ENCODE measurements at regions not wholly inside any gene's neighbourhood (a gene's known extent, or its start where the extent isn't known, plus 50 kb on each side); places are given as distances from the start of the nearest gene placed in this dataset.

GRCh38 chr2:238518821-238519186, 92.1 kb downstream of the ASB1 start:
- no peak for DNase-seq (ENCODE audit: low read depth in 6 of 9, low spot score in 9 of 9)
- H3K4me1 ChIP-seq (ENCODE audit: control insufficient read depth in 2 of 2, insufficient read depth in 2 of 2, low read length in 2 of 2): no peaks in the 10 kb centered on the region
- no peak overlapping the region for H3K4me3 ChIP-seq (ENCODE audit: low read length in 2 of 2)
- peaks cover 0 to 11% of the 10 kb centered on the region in 2 donors for H3K27me3 ChIP-seq (ENCODE audit: control insufficient read depth in 2 of 2, insufficient read depth in 1 of 2, low read length in 1 of 2)
- 89% methylated on average over 7 of the region's 7 CpGs for WGBS
- H3K27ac ChIP-seq (ENCODE audit: low read depth in 1 of 2, low read length in 1 of 2): no peak overlapping the region
- no peaks in the 10 kb centered on the region for H3K36me3 ChIP-seq (ENCODE audit: control insufficient read depth in 2 of 2, insufficient read depth in 2 of 2, low read length in 1 of 2)
- H3K9me3 ChIP-seq (ENCODE audit: control insufficient read depth in 2 of 2, insufficient read depth in 1 of 2, low read length in 1 of 2): peaks cover 0 to 17% of the 10 kb centered on the region in 2 donors

GRCh38 chr2:238520359-238520886, 93.7 kb downstream of the ASB1 start:
- Histone ChIP-seq H3K4me1 (ENCODE audit: control insufficient read depth in 2 of 2, insufficient read depth in 2 of 2, low read length in 2 of 2) (no peaks in the 10 kb centered on the region), H3K9me3 (ENCODE audit: control insufficient read depth in 2 of 2, insufficient read depth in 1 of 2, low read length in 1 of 2) (peaks cover 0 to 17% of the 10 kb centered on the region in 2 donors), H3K36me3 (ENCODE audit: control insufficient read depth in 2 of 2, insufficient read depth in 2 of 2, low read length in 1 of 2) (no peaks in the 10 kb centered on the region), H3K27ac (ENCODE audit: low read depth in 1 of 2, low read length in 1 of 2) (no peak overlapping the region), H3K4me3 (ENCODE audit: low read length in 2 of 2) (no peak overlapping the region), H3K27me3 (ENCODE audit: control insufficient read depth in 2 of 2, insufficient read depth in 1 of 2, low read length in 1 of 2) (peaks cover 0 to 16% of the 10 kb centered on the region in 2 donors)
- no peak for DNase-seq (ENCODE audit: low read depth in 6 of 9, low spot score in 9 of 9)
- WGBS: 98% methylated on average over 1 of the region's 1 CpG

- no peak for DNase-seq (ENCODE audit: low read depth in 6 of 9, low spot score in 9 of 9)
- H3K4me3 ChIP-seq (ENCODE audit: low read length in 2 of 2): no peak overlapping the region
- WGBS: 98% methylated on average over 2 of the region's 2 CpGs
- no peaks in the 10 kb centered on the region for H3K36me3 ChIP-seq (ENCODE audit: control insufficient read depth in 2 of 2, insufficient read depth in 2 of 2, low read length in 1 of 2)
- H3K9me3 ChIP-seq (ENCODE audit: control insufficient read depth in 2 of 2, insufficient read depth in 1 of 2, low read length in 1 of 2): peaks cover 0 to 17% of the 10 kb centered on the region in 2 donors
- H3K4me1 ChIP-seq (ENCODE audit: control insufficient read depth in 2 of 2, insufficient read depth in 2 of 2, low read length in 2 of 2): no peaks in the 10 kb centered on the region
- no peak overlapping the region for H3K27ac ChIP-seq (ENCODE audit: low read depth in 1 of 2, low read length in 1 of 2)
- H3K27me3 ChIP-seq (ENCODE audit: control insufficient read depth in 2 of 2, insufficient read depth in 1 of 2, low read length in 1 of 2): peaks cover 0 to 16% of the 10 kb centered on the region in 2 donors
Measured at GRCh38 chr2:238521002-238521401, 94.3 kb downstream of the ASB1 start.

- Histone ChIP-seq H3K4me3 (ENCODE audit: low read length in 2 of 2) (no peak overlapping the region), H3K36me3 (ENCODE audit: control insufficient read depth in 2 of 2, insufficient read depth in 2 of 2, low read length in 1 of 2) (no peaks in the 10 kb centered on the region), H3K4me1 (ENCODE audit: control insufficient read depth in 2 of 2, insufficient read depth in 2 of 2, low read length in 2 of 2) (no peaks in the 10 kb centered on the region), H3K27me3 (ENCODE audit: control insufficient read depth in 2 of 2, insufficient read depth in 1 of 2, low read length in 1 of 2) (peaks cover 0 to 16% of the 10 kb centered on the region in 2 donors), H3K27ac (ENCODE audit: low read depth in 1 of 2, low read length in 1 of 2) (no peak overlapping the region), H3K9me3 (ENCODE audit: control insufficient read depth in 2 of 2, insufficient read depth in 1 of 2, low read length in 1 of 2) (peaks cover 0 to 17% of the 10 kb centered on the region in 2 donors)
- DNase-seq (ENCODE audit: low read depth in 6 of 9, low spot score in 9 of 9): no peak
- WGBS: 92% methylated on average over 8 of the region's 8 CpGs
Measured at GRCh38 chr2:238521870-238522269, 95.1 kb downstream of the ASB1 start.

- DNase-seq (ENCODE audit: low read depth in 6 of 9, low spot score in 9 of 9): no peak
- WGBS: 68% methylated on average over 40 of the region's 40 CpGs
- Histone ChIP-seq H3K4me3 (ENCODE audit: low read length in 2 of 2) (no peak overlapping the region), H3K4me1 (ENCODE audit: control insufficient read depth in 2 of 2, insufficient read depth in 2 of 2, low read length in 2 of 2) (no peaks in the 10 kb centered on the region), H3K36me3 (ENCODE audit: control insufficient read depth in 2 of 2, insufficient read depth in 2 of 2, low read length in 1 of 2) (no peaks in the 10 kb centered on the region), H3K27ac (ENCODE audit: low read depth in 1 of 2, low read length in 1 of 2) (no peak overlapping the region), H3K27me3 (ENCODE audit: control insufficient read depth in 2 of 2, insufficient read depth in 1 of 2, low read length in 1 of 2) (peaks cover 0 to 16% of the 10 kb centered on the region in 2 donors), H3K9me3 (ENCODE audit: control insufficient read depth in 2 of 2, insufficient read depth in 1 of 2, low read length in 1 of 2) (peaks cover 0 to 10% of the 10 kb centered on the region in 2 donors)
Measured at GRCh38 chr2:238523158-238524110, 96.7 kb downstream of the ASB1 start.

GRCh38 chr2:238524426-238524983, 97.8 kb downstream of the ASB1 start:
- H3K4me1 ChIP-seq (ENCODE audit: control insufficient read depth in 2 of 2, insufficient read depth in 2 of 2, low read length in 2 of 2): no peaks in the 10 kb centered on the region
- no peak for DNase-seq (ENCODE audit: low read depth in 6 of 9, low spot score in 9 of 9)
- no peak overlapping the region for H3K27ac ChIP-seq (ENCODE audit: low read depth in 1 of 2, low read length in 1 of 2)

GRCh38 chr2:238525990-238526389, 99.3 kb downstream of the ASB1 start:
- 34% methylated on average over 7 of the region's 7 CpGs for whole genome bisulfite sequencing
- Histone ChIP-seq H3K4me1 (ENCODE audit: control insufficient read depth in 2 of 2, insufficient read depth in 2 of 2, low read length in 2 of 2) (no peaks in the 10 kb centered on the region), H3K9me3 (ENCODE audit: control insufficient read depth in 2 of 2, insufficient read depth in 1 of 2, low read length in 1 of 2) (no peaks in the 10 kb centered on the region), H3K27ac (ENCODE audit: low read depth in 1 of 2, low read length in 1 of 2) (no peak overlapping the region), H3K36me3 (ENCODE audit: control insufficient read depth in 2 of 2, insufficient read depth in 2 of 2, low read length in 1 of 2) (no peaks in the 10 kb centered on the region), H3K4me3 (ENCODE audit: low read length in 2 of 2) (no peak overlapping the region), H3K27me3 (ENCODE audit: control insufficient read depth in 2 of 2, insufficient read depth in 1 of 2, low read length in 1 of 2) (peaks cover 0 to 16% of the 10 kb centered on the region in 2 donors)
- no peak for DNase-seq (ENCODE audit: low read depth in 6 of 9, low spot score in 9 of 9)

More at GRCh38 chr2:238524426-238524983, 97.8 kb downstream of the ASB1 start:
- H3K4me3 ChIP-seq (ENCODE audit: low read length in 2 of 2): no peak overlapping the region
- H3K9me3 ChIP-seq (ENCODE audit: control insufficient read depth in 2 of 2, insufficient read depth in 1 of 2, low read length in 1 of 2): peaks cover 0 to 1% of the 10 kb centered on the region in 2 donors
- no peaks in the 10 kb centered on the region for H3K36me3 ChIP-seq (ENCODE audit: control insufficient read depth in 2 of 2, insufficient read depth in 2 of 2, low read length in 1 of 2)
- peaks cover 0 to 16% of the 10 kb centered on the region in 2 donors for H3K27me3 ChIP-seq (ENCODE audit: control insufficient read depth in 2 of 2, insufficient read depth in 1 of 2, low read length in 1 of 2)
- WGBS: 93% methylated on average over 15 of the region's 15 CpGs

- Histone ChIP-seq H3K4me1 (ENCODE audit: control insufficient read depth in 2 of 2, insufficient read depth in 2 of 2, low read length in 2 of 2) (no peaks in the 10 kb centered on the region), H3K36me3 (ENCODE audit: control insufficient read depth in 2 of 2, insufficient read depth in 2 of 2, low read length in 1 of 2) (no peaks in the 10 kb centered on the region), H3K27ac (ENCODE audit: low read depth in 1 of 2, low read length in 1 of 2) (no peak overlapping the region), H3K27me3 (ENCODE audit: control insufficient read depth in 2 of 2, insufficient read depth in 1 of 2, low read length in 1 of 2) (peaks cover 0 to 16% of the 10 kb centered on the region in 2 donors), H3K9me3 (ENCODE audit: control insufficient read depth in 2 of 2, insufficient read depth in 1 of 2, low read length in 1 of 2) (peaks cover 0 to 7% of the 10 kb centered on the region in 2 donors), H3K4me3 (ENCODE audit: low read length in 2 of 2) (no peak overlapping the region)
- WGBS: 87% methylated on average over 3 of the region's 3 CpGs
- DNase-seq (ENCODE audit: low read depth in 6 of 9, low spot score in 9 of 9): no peak
Measured at GRCh38 chr2:238527565-238527964, 100.8 kb downstream of the ASB1 start.
